Kidney (tissue), 13 donors: ENCODE measurements at regions not wholly inside any gene's neighbourhood (a gene's known extent, or its start where the extent isn't known, plus 50 kb on each side); places are given as distances from the start of the nearest gene placed in this dataset.

ENCODE experiments used
- DNase-seq, 5 donors: peaks; one replicate each; pipeline ENCODE4 v3.0.0-alpha.2; 2013 to 2020
- FAIRE-seq: peaks from 2 replicates; lab custom pipeline; 2012; peaks lifted over from hg19 to GRCh38; lab: Jason Lieb, UNC
- H3K27ac ChIP-seq, 2 donors: one replicate each; pipeline ENCODE4 v1.7.0; 2013; ENCODE audit warnings: low read depth in 2 of 2, low read length in 2 of 2, inconsistent platforms in 1 of 2
- H3K27me3 ChIP-seq: one replicate; pipeline ENCODE4 v1.7.1; 2013; ENCODE audit warnings: low read length, inconsistent platforms; ENCODE audit not compliant: control insufficient read depth, insufficient read depth
- H3K36me3 ChIP-seq, 3 donors: one replicate each; pipeline versions ENCODE4 v1.7.0 to v1.7.1; 2013; ENCODE audit warnings: low read length in 3 of 3, control low read depth in 1 of 3, inconsistent platforms in 1 of 3; ENCODE audit not compliant: insufficient read depth in 3 of 3, control insufficient read depth in 2 of 3
- H3K4me1 ChIP-seq, 3 donors: one replicate each; pipeline versions ENCODE4 v1.7.0 to v1.7.1; 2013; ENCODE audit warnings: low read length in 3 of 3, inconsistent platforms in 1 of 3, low read depth in 1 of 3; ENCODE audit not compliant: control insufficient read depth in 2 of 3, insufficient read depth in 2 of 3
- H3K4me3 ChIP-seq, 3 donors: one replicate each; pipeline versions ENCODE4 v1.7.0 to v1.8.1; 2013; ENCODE audit warnings: low read length in 3 of 3, control low read depth in 1 of 3, inconsistent platforms in 1 of 3
- H3K9ac ChIP-seq, 3 donors: one replicate each; pipeline versions ENCODE4 v1.7.0 to v1.7.1; 2013; ENCODE audit warnings: low read length in 3 of 3, control low read depth in 1 of 3, inconsistent platforms in 1 of 3
- H3K9me3 ChIP-seq, 3 donors: one replicate each; pipeline versions ENCODE4 v1.7.0 to v1.7.1; 2013; ENCODE audit warnings: low read length in 3 of 3, control low read depth in 1 of 3, inconsistent platforms in 1 of 3; ENCODE audit not compliant: control insufficient read depth in 2 of 3, insufficient read depth in 1 of 3
- CTCF ChIP-seq: IDR thresholded peaks from 3 replicates; pipeline ENCODE4 v1.5.1; 2012; ENCODE audit warnings: mild to moderate bottlenecking, moderate library complexity, borderline replicate concordance; ENCODE audit not compliant: insufficient read depth; ENCODE audit errors: extremely low read depth
- intact Hi-C: fragments of 100-400 bp; cut with DNase I; formaldehyde crosslinking; loops from one replicate; pipeline ENCODE4 v1.11.1; 2022
- donor health status: control.
- donor health status: control.
- donor health status: control.
- donor health status: control.
- donor health status: control.
- donor health status: DM: yes; HTN: yes; CAD: no.
- donor health status: Normal renal cell carcinoma (clear cell type).

GRCh38 chr4:66893807-66894206 lies 651.5 kb downstream of the CENPC start:
- no peak overlapping the region for H3K9ac ChIP-seq
- no peaks in the 10 kb centered on the region for H3K4me1 ChIP-seq
- DNase-seq (no peak), FAIRE-seq (no peak)
- intact Hi-C loops, result no loop called here
- H3K9me3 ChIP-seq, result no peaks in the 10 kb centered on the region
- H3K36me3 ChIP-seq, result no peaks in the 10 kb centered on the region
- H3K27ac ChIP-seq, result no peak overlapping the region
- H3K27me3 ChIP-seq, result no peaks in the 10 kb centered on the region
- H3K4me3 ChIP-seq, result no peak overlapping the region
- no peak for TF ChIP-seq CTCF

GRCh38 chr4:66887061-66887460 lies 658.2 kb downstream of the CENPC start:
- no peaks in the 10 kb centered on the region for H3K4me1 ChIP-seq
- H3K27me3 ChIP-seq, result no peaks in the 10 kb centered on the region
- DNase-seq (no peak), FAIRE-seq (no peak)
- H3K4me3 ChIP-seq, result no peak overlapping the region
- intact Hi-C loops, result no loop called here
- no peak overlapping the region for H3K9ac ChIP-seq
- H3K9me3 ChIP-seq, result peaks cover 0 to 3% (median 0%) of the 10 kb centered on the region in 3 donors
- H3K36me3 ChIP-seq, result no peaks in the 10 kb centered on the region
- H3K27ac ChIP-seq, result no peak overlapping the region
- TF ChIP-seq CTCF, result no peak

- no peak for FAIRE-seq
- no peak for TF ChIP-seq CTCF
- H3K4me3 ChIP-seq, result no peak overlapping the region
- no peaks in the 10 kb centered on the region for H3K27me3 ChIP-seq
- no peak overlapping the region for H3K9ac ChIP-seq
- H3K4me1 ChIP-seq, result no peaks in the 10 kb centered on the region
- H3K27ac ChIP-seq, result no peak overlapping the region
- intact Hi-C loops, result no loop called here
- H3K36me3 ChIP-seq, result no peaks in the 10 kb centered on the region
- no peak for DNase-seq
- peaks cover 0 to 3% (median 0%) of the 10 kb centered on the region in 3 donors for H3K9me3 ChIP-seq
These were observed 659.7 kb downstream of the CENPC start for GRCh38 chr4:66885501-66886165.

GRCh38 chr4:66876946-66877345 lies 668.4 kb downstream of the CENPC start:
- H3K4me3 ChIP-seq, result no peak overlapping the region
- TF ChIP-seq CTCF, result no peak
- no peak for DNase-seq
- no peak overlapping the region for H3K9ac ChIP-seq
- no peaks in the 10 kb centered on the region for H3K27me3 ChIP-seq
- H3K9me3 ChIP-seq, result no peaks in the 10 kb centered on the region
- no peaks in the 10 kb centered on the region for H3K4me1 ChIP-seq
- no peak for FAIRE-seq
- intact Hi-C loops, result no loop called here
- H3K27ac ChIP-seq, result no peak overlapping the region
- no peaks in the 10 kb centered on the region for H3K36me3 ChIP-seq
